GM21619 (cell line): ENCODE measurements at regions not wholly inside any gene's neighbourhood (a gene's known extent, or its start where the extent isn't known, plus 50 kb on each side); places are given as distances from the start of the nearest gene placed in this dataset.

Source experiments
- ATAC-seq: cut with Tn5 transposase; IDR thresholded peaks from one replicate; pipeline ENCODE4 v1.9.1; 2021; ENCODE audit not compliant: unreplicated experiment

DNA sequence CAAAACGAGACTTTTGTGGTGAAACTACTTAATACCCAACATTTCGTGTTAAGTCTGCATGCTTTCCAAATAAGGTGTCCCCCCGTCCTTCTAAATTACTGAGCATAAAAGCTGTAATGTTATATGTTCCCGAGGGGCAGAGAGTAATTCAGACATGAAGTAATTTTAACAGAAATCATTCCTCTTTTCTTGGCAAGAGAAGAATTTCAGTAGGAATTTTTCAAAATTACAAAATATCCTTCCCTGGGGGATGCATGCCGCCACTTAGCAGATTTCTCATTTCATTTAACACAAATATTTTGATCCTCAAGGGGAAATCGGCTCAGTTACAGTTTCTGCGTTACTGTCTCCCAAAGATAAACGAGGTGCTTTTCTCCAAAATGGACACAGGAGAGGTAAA, 213.2 kb upstream of the RHOBTB1 start:
- ATAC-seq, result no peak

GRCh38 chr10:61153771-61154170, 209.8 kb upstream of the RHOBTB1 start:
- ATAC-seq, result no peak

DNA sequence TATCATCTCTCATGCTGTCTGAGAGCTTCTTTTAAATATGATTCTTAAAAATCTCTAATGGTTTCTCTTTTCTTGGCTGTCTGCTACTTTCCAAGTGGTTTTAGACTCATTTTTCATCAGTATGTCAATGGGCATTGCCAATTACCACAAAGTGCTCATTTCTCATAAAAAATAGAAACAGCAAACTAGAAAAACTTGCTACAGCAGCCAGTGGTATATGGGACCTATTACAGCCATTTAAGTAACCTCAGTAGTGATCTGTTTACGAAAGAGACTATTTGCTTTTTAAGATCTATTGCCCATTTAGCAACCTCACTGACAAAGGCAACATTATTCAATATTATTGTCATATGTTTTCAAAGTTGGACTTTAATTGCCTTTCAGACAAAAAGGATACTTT, 207.1 kb upstream of the RHOBTB1 start:
- no peak for ATAC-seq

- no peak for ATAC-seq
These were observed 204.5 kb upstream of the RHOBTB1 start for GRCh38 chr10:61148451-61148850.

- ATAC-seq, result no peak
These were observed 199.0 kb upstream of the RHOBTB1 start for GRCh38 chr10:61142987-61143386.

DNA sequence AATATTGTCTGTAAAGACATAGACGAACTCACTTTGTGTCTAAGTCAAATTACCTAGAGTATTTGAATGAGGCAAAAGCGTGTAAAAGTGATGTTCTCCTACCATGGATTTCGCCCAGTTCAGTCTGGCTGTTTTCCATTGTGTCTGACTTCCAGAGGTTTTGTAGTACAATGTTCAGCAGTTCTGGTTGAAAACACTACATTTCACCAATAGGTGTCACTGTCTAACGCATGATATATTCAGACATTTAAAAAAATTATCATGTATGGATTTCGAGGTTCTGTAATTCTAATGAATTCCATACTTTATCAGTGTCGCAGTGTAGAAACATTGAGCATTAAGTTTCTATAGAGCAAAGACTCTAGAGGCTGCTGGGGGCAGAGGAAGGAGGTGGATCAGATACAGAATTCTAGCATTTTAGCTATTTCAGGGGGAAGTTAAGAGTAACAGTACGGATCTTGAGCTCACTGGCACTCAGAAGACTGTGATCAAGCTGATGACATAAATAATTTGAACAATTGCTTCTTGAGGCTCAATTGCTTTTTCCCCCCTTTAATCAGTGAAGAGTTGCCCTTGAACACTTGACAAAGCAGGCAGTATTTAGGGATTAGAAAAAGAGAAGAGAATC, 196.9 kb upstream of the RHOBTB1 start:
- ATAC-seq, result no peak

GRCh38 chr10:61139592-61139953, 195.6 kb upstream of the RHOBTB1 start:
- ATAC-seq, result no peak

DNA sequence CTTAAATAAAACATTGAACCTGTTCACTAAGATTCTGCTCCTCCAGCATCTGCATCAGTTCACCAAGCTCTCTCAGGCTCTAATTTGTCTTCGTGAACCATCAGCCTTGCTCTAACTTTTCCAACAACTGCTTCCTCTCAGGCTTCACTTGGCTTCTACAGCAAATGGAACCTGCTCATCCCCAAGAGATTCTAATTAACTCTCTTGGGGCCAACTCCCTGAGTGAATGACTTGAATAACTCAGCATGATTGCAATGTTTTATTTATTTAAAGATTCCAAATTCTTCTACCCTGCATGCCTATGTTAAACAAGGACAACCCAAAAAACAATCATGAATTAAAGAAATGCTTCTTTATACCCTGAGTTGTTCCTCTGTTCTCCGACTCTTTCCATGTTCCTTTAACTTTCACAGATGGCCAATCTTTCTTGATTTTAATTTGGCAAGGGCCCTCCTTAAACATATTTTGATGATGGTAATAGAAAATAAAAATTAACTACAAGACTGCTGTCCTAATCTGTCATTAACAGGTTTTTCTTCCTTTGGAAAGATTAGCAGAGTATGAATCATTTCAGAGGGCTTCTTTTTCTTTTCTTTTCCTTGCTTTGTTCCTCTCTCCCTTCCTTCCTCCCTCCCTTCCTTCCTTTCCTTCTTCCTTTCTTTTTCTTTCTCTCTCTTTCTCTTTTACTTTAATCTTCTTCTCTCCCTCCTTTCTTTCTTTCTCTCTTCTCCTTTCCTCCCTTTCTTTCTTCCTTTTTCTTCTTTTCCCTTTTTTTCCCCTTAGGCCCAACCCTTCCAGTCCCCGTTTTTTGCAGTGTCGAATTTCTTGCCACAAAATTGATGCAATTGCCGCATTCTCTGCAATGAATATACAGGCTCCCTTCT, 195.0 kb upstream of the RHOBTB1 start:
- ATAC-seq, result no peak

GRCh38 chr10:61136139-61136538, 192.2 kb upstream of the RHOBTB1 start:
- ATAC-seq, result no peak

DNA sequence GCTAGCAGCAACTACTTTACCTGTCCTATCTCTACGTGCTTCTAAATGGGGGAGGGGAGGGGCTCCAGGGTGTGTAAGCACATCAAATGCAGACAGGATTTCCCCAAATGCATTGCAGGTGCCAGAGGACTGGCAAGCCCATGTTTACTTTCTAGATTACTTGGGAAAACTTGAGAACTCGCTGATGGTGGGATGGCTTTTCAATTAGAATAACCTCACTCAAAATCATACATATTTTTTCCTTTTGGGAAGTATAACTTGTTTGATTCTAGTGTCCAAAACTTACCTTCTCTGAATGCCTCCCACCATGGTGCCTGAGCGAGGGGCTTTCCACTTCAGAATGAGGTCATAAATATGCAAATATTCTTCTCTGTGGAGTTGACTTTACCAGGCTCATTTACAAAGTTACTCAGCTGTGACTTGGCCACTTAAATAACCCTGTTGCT, 191.3 kb upstream of the RHOBTB1 start:
- peak; percentile 90 for ATAC-seq

- no peak for ATAC-seq
These were observed 186.4 kb upstream of the RHOBTB1 start for GRCh38 chr10:61130366-61130765.

DNA sequence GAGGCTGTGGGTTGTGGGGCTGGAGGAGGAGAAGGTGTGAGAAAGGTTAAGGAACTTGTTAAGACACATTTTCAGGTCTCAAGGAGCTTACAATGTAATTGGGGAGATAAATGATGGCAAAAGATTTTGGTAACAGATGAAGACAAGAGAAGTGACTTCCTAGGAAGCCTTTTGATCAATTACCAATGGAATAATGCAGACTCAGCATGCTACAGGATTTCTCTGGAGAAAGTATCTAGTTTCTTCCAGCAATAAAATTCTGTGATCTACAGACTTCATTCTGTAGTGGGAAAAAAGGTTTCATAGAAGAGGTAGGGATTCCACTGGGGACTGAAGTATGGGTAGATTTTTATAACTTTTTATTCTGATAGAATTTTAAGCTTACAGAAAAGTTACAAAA, 184.2 kb upstream of the RHOBTB1 start:
- no peak for ATAC-seq

GRCh38 chr10:61125560-61126170, 181.7 kb upstream of the RHOBTB1 start:
- peak; percentile 74 for ATAC-seq

GRCh38 chr10:61124756-61125530, 181.0 kb upstream of the RHOBTB1 start:
- ATAC-seq, result no peak

GRCh38 chr10:61120805-61121204, 176.8 kb upstream of the RHOBTB1 start:
- peak; percentile 73 for ATAC-seq

- ATAC-seq, result no peak
These were observed 175.6 kb upstream of the RHOBTB1 start for GRCh38 chr10:61119573-61119972.

GRCh38 chr10:61115897-61116296, 171.9 kb upstream of the RHOBTB1 start:
- ATAC-seq, result no peak

DNA sequence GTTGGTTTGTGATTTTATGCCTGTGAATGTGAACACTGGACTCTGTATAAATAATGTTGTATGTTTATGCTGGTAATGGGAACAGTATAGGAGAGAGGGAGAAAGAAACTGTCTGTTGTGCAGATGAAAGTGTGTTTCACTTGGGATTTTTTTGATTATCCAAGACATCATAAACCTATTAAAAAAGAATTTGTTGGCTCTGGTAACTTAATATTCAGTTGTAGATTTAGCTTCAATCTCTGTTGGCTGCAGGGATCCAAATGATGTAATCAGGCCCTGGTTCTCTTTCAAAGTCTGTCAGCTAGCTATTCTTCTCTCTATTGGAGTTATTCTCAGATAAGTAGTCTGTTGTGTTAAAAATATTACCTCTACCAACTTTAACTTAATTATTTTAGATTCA, 168.8 kb upstream of the RHOBTB1 start:
- no peak for ATAC-seq

DNA sequence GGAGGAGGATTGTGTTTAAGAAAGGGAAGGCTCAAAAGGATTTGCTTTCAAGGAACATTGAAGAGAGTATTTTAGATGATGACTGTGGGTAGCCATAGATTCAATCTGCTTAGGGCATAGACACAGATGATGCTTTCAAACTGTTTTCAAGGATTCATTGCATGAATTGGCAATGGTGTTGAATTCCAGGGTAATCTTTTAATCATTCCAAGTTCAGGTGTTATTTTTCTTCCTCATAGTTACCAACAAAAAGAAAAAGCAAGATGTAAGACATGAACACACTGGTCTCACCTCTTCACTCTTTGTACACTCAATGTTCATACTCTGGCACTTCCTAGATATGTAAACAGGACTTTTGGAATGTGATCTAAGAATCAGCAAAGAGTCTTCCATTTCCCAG, 167.0 kb upstream of the RHOBTB1 start:
- no peak for ATAC-seq

DNA sequence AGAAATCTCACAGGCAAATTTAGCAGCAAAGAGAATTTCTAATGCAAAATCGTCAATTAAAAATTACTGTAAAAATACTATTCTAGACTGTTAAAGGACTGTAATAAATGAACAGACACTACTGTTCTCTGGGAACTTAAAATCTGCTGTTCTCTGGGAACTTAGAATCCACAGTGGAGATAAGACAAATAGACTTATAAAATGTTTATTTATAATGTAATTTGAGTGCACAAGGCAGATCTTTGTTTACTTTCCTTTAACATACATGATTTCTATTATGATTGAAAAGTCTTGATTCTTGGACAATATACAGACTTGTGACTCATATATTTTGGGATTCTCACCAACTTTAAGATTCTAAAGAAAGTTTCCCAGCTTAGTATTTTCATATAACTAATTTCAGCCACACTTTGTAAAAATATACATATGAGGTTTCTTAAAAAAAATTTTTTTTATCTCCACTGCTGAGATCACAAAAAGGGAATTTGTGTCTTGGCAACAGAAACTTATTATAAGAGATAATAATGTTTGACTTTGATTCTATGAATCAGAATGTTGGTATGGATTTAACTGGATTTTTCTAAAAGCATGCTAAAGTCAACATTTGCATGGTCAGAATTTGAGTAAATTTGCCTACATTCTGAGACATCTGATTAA, 166.3 kb upstream of the RHOBTB1 start:
- ATAC-seq, result no peak

- no peak for ATAC-seq
These were observed 164.9 kb upstream of the RHOBTB1 start for GRCh38 chr10:61108915-61109314.
